B cell (primary cell): ENCODE measurements at regions not wholly inside any gene's neighbourhood (a gene's known extent, or its start where the extent isn't known, plus 50 kb on each side); places are given as distances from the start of the nearest gene placed in this dataset.

Source experiments
- CTCF ChIP-seq: fragments of 200-600 bp; IDR thresholded peaks from one replicate; pipeline ENCODE4 v1.8.0; 2022; ENCODE audit warnings: antibody characterized with exemption, mild to moderate bottlenecking
- EZH2 ChIP-seq: IDR thresholded peaks from 2 replicates; pipeline ENCODE4 v1.6.1; 2012; ENCODE audit warnings: borderline replicate concordance, low read depth, mild to moderate bottlenecking, moderate library complexity, low read length; ENCODE audit not compliant: insufficient read depth, poor library complexity, severe bottlenecking

- TF ChIP-seq CTCF, result no peak
- TF ChIP-seq EZH2, result no peak
These were observed 71.9 kb upstream of the SLC6A11 start for GRCh38 chr3:10744098-10744465.
